ENCODE measurements at regions not wholly inside any gene's neighbourhood (a gene's known extent, or its start where the extent isn't known, plus 50 kb on each side); places are given as distances from the start of the nearest gene placed in this dataset.

DNA sequence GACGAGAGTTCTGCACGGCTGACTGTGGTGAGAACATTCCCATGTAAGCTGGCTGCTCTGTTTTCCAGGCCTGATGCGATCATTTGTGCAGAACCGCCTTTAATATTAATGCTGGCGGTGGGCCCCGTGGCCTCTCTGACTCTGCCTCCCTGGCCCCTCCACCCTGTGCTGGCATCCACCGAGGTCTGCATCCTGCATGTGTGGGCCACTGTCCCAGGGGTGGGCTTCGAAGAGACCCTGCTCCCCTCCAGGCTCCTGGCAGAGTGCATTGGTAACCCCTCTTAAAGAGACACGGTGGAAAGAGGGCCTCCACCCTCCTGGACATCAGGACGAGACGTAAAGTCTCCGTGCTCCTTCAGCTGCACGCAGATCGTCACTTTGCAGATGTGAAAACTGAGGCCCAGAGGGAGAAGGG lies 67.3 kb upstream of the FAM20C start:
- intact Hi-C loops (cut with DNase I, micrococcal nuclease) = no loop called here
- Mint-ChIP-seq H3K4me3 (no peak overlapping the region), H3K36me3 (ENCODE audit: low read depth) (no peaks in the 10 kb centered on the region), H3K9me3 (ENCODE audit: low read depth) (no peaks in the 10 kb centered on the region), H3K27ac (no peak overlapping the region), H3K27me3 (no peaks in the 10 kb centered on the region), H3K4me1 (no peaks in the 10 kb centered on the region)
- DNase-seq (no peak), ATAC-seq (no peak)
- CTCF ChIA-PET = no interaction called here
- POLR2A ChIA-PET = interaction anchor here (0.7 kb wide), 1 partner anchor 32 kb away, joined by 3 read pairs; no protein-coding TSS in a partner anchor

DNA sequence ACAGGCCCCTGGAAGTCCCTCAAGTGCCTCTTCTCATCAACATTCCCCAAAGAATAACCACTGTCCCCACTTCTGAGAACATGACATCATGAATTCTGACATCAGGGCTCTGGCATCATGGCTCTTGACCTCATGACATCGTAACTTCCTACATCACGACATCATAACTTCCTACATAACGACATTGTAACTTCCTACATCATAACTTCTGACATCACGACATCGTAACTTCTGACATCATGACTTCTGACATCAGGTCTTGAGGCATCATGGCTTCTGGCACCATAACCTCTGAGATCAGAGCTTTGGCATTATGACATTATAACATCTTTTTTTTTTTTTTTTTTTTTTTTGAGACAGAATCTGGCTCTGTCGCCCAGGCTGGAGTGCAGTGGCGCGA lies 66.7 kb upstream of the FAM20C start:
- H3K36me3 Mint-ChIP-seq (ENCODE audit: low read depth) = no peaks in the 10 kb centered on the region
- H3K9me3 Mint-ChIP-seq (ENCODE audit: low read depth) = no peaks in the 10 kb centered on the region
- ChIA-PET POLR2A (no interaction called here), CTCF (no interaction called here)
- no peaks in the 10 kb centered on the region for H3K27me3 Mint-ChIP-seq
- no peak overlapping the region for H3K4me3 Mint-ChIP-seq
- no peaks in the 10 kb centered on the region for H3K4me1 Mint-ChIP-seq
- ATAC-seq (no peak), DNase-seq (no peak)
- no peak overlapping the region for H3K27ac Mint-ChIP-seq
- intact Hi-C loops (cut with DNase I, micrococcal nuclease) = no loop called here

GRCh38 chr7:126368-126767 lies 66.0 kb upstream of the FAM20C start:
- ATAC-seq (no peak), DNase-seq (no peak)
- Mint-ChIP-seq H3K9me3 (ENCODE audit: low read depth) (no peaks in the 10 kb centered on the region), H3K4me3 (no peak overlapping the region), H3K4me1 (no peaks in the 10 kb centered on the region), H3K27ac (no peak overlapping the region), H3K27me3 (no peaks in the 10 kb centered on the region), H3K36me3 (ENCODE audit: low read depth) (no peaks in the 10 kb centered on the region)
- ChIA-PET CTCF (no interaction called here), POLR2A (no interaction called here)
- intact Hi-C loops (cut with DNase I, micrococcal nuclease) = no loop called here

- no peak for DNase-seq
- Mint-ChIP-seq H3K36me3 (ENCODE audit: low read depth) (no peaks in the 10 kb centered on the region), H3K4me1 (no peaks in the 10 kb centered on the region), H3K9me3 (ENCODE audit: low read depth) (no peaks in the 10 kb centered on the region), H3K27me3 (no peaks in the 10 kb centered on the region), H3K27ac (no peak overlapping the region), H3K4me3 (no peak overlapping the region)
- ChIA-PET POLR2A (interaction anchor here (0.6 kb wide), 1 partner anchor 1134 kb away, joined by 3 read pairs; no protein-coding TSS in a partner anchor), CTCF (no interaction called here)
- intact Hi-C loops (cut with DNase I, micrococcal nuclease) = no loop called here
- no peak for ATAC-seq
Measured at GRCh38 chr7:127064-127598, 65.2 kb upstream of the FAM20C start.

DNA sequence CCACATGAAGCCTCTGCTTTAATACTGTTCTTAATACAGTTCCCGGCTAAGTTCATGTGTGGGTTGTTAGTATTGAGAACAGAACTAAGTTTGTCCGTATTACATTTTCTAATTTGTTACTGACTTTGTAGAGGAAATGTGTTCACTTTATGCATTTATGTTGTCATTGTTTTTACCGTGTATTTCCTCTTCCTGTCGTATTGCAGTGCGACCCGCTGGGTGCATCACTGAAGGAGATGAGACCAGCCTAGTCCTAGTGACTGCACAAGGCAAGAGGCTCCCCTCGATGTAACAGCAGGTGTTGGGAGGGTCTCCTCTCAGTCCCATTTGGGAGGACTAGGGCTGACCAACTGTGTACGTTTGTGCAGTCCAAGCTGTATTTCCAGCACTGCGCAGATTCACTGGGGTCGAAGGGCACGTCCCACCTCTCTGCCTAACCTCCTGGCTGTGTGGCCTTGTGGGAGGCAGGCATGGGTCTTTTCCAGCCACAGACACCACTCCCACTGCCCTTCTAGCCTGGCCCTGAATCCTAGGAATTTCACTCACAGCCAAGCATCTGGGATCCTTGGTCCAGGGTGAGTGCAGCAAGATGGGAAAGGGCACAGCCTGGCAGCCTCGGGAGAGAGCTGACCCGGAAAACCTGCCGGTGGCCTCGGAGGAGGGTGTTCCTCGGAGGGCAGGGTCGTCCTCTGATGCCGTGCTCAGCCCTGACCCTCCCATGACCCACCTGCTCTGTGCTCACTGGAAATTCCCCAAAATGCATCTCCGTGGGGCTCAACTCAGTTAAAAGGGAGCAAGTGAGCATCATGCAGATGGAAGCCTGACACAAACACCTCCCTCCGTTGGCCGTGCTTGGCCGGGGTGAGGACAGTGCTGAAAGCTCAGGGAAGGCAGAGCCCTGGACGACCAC lies 63.9 kb upstream of the FAM20C start:
- Mint-ChIP-seq H3K9me3 (ENCODE audit: low read depth) (no peaks in the 10 kb centered on the region), H3K27me3 (peaks cover 4% of the 10 kb centered on the region), H3K4me1 (no peaks in the 10 kb centered on the region), H3K4me3 (no peak overlapping the region), H3K27ac (no peak overlapping the region), H3K36me3 (ENCODE audit: low read depth) (no peaks in the 10 kb centered on the region)
- CTCF ChIA-PET = no interaction called here
- POLR2A ChIA-PET = no interaction called here
- DNase-seq (no peak), ATAC-seq (no peak)
- intact Hi-C loops (cut with DNase I, micrococcal nuclease) = no loop called here

GRCh38 chr7:129366-130221 lies 62.8 kb upstream of the FAM20C start:
- intact Hi-C loops (cut with DNase I, micrococcal nuclease) = no loop called here
- ATAC-seq (no peak), DNase-seq (no peak)
- CTCF ChIA-PET = no interaction called here
- H3K9me3 Mint-ChIP-seq (ENCODE audit: low read depth) = no peaks in the 10 kb centered on the region
- H3K27ac Mint-ChIP-seq = no peak overlapping the region
- H3K4me1 Mint-ChIP-seq = no peaks in the 10 kb centered on the region
- no peaks in the 10 kb centered on the region for H3K36me3 Mint-ChIP-seq (ENCODE audit: low read depth)
- POLR2A ChIA-PET = no interaction called here
- no peak overlapping the region for H3K4me3 Mint-ChIP-seq
- peaks cover 4% of the 10 kb centered on the region for H3K27me3 Mint-ChIP-seq

DNA sequence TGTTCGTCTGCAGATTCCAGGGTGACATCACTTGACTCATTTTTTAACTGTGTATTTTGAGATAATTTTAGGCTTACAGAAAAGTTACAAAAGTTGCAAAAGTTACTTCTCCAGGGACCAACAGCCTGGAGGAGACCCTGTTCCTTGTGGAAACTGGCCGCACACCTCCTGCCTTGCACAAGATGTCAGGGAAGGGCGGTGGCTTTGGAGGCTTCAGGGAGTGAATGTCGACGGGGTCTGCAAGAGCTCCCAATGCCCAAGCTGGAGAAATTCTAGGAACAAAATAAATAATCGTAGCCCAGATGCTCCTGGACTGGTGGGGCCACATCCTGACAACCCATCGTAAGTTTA lies 62.2 kb upstream of the FAM20C start:
- no peak for DNase-seq
- Mint-ChIP-seq H3K27me3 (peaks cover 4% of the 10 kb centered on the region), H3K4me3 (no peak overlapping the region), H3K9me3 (ENCODE audit: low read depth) (no peaks in the 10 kb centered on the region), H3K36me3 (ENCODE audit: low read depth) (no peaks in the 10 kb centered on the region), H3K4me1 (no peaks in the 10 kb centered on the region), H3K27ac (no peak overlapping the region)
- ChIA-PET POLR2A (no interaction called here), CTCF (interaction anchor here (1.0 kb wide), 1 partner anchor 10 kb away, joined by 3 read pairs; no protein-coding TSS in a partner anchor)
- intact Hi-C loops (cut with DNase I, micrococcal nuclease) = no loop called here
- no peak for ATAC-seq

DNA sequence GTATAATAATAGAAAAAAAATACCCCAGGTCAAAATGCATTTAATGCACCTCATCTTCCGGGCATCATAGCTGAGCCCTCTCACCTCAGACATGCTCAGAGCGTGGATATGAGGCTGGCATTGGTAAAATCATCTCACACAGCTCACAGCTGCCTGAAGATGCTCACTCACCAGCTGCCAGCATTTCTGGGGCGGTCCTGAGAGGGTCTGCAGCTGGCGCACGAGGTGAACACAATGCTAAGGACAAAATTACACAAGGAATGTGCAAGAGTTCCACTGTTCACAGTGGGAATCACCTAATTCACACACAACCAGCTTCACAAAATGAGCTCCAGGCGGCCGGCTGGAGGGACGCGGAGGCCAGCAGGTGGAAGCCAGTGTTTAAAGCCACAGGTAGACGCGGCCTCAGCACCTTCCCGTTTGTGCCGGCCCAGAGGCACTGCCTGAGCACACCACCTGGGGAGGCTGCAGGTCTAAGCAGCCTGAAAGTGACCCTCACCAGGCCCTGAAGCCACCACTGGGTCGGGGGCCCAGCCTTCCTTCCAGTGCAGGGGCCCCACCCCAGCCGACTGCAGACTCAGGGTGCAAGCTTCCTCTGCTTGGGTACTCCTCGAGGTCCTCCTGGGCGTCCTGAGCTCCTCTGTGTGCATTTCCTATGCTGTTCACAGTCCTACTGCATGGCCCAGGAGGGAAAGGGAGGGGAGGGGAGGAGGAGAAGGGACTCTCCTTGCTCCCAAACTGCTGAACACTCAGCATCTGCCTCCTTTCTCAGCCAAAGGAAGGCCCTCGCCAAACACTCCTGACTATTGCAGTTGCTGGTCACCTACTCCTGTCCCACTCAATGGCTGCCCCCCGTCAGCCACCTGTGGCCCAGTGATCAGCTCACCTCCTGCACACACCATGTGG lies 61.2 kb upstream of the FAM20C start:
- no peaks in the 10 kb centered on the region for H3K9me3 Mint-ChIP-seq (ENCODE audit: low read depth)
- no peaks in the 10 kb centered on the region for H3K36me3 Mint-ChIP-seq (ENCODE audit: low read depth)
- H3K4me3 Mint-ChIP-seq = no peak overlapping the region
- ChIA-PET POLR2A (no interaction called here), CTCF (interaction anchor here (1.0 kb wide), 1 partner anchor 11 kb away, joined by 3 read pairs; no protein-coding TSS in a partner anchor)
- peaks cover 4% of the 10 kb centered on the region for H3K27me3 Mint-ChIP-seq
- intact Hi-C loops (cut with DNase I, micrococcal nuclease) = no loop called here
- H3K27ac Mint-ChIP-seq = no peak overlapping the region
- no peak for ATAC-seq
- H3K4me1 Mint-ChIP-seq = no peaks in the 10 kb centered on the region
- DNase-seq = no peak

GRCh38 chr7:131781-132482 lies 60.4 kb upstream of the FAM20C start:
- no peak for DNase-seq
- Mint-ChIP-seq H3K9me3 (ENCODE audit: low read depth) (no peaks in the 10 kb centered on the region), H3K4me1 (no peaks in the 10 kb centered on the region), H3K27me3 (peaks cover 4% of the 10 kb centered on the region), H3K27ac (no peak overlapping the region), H3K4me3 (no peak overlapping the region), H3K36me3 (ENCODE audit: low read depth) (no peaks in the 10 kb centered on the region)
- ChIA-PET CTCF (no interaction called here), POLR2A (no interaction called here)
- intact Hi-C loops (cut with DNase I, micrococcal nuclease) = no loop called here
- ATAC-seq = no peak

- intact Hi-C loops (cut with DNase I, micrococcal nuclease) = no loop called here
- H3K4me3 Mint-ChIP-seq = no peak overlapping the region
- H3K9me3 Mint-ChIP-seq (ENCODE audit: low read depth) = no peaks in the 10 kb centered on the region
- H3K27me3 Mint-ChIP-seq = peaks cover 4% of the 10 kb centered on the region
- ChIA-PET POLR2A (no interaction called here), CTCF (no interaction called here)
- ATAC-seq = no peak
- H3K27ac Mint-ChIP-seq = no peak overlapping the region
- no peak for DNase-seq
- H3K4me1 Mint-ChIP-seq = no peaks in the 10 kb centered on the region
- H3K36me3 Mint-ChIP-seq (ENCODE audit: low read depth) = no peaks in the 10 kb centered on the region
Measured at GRCh38 chr7:132899-133298, 59.5 kb upstream of the FAM20C start.

GRCh38 chr7:133470-133869 lies 58.9 kb upstream of the FAM20C start:
- no peaks in the 10 kb centered on the region for H3K36me3 Mint-ChIP-seq (ENCODE audit: low read depth)

More at GRCh38 chr7:133470-133869, 58.9 kb upstream of the FAM20C start:
- intact Hi-C loops (cut with DNase I, micrococcal nuclease) = no loop called here
- peaks cover 4% of the 10 kb centered on the region for H3K27me3 Mint-ChIP-seq
- no peaks in the 10 kb centered on the region for H3K9me3 Mint-ChIP-seq (ENCODE audit: low read depth)
- DNase-seq (no peak), ATAC-seq (no peak)
- CTCF ChIA-PET = no interaction called here
- H3K4me3 Mint-ChIP-seq = no peak overlapping the region
- POLR2A ChIA-PET = no interaction called here
- H3K27ac Mint-ChIP-seq = no peak overlapping the region
- no peaks in the 10 kb centered on the region for H3K4me1 Mint-ChIP-seq
